ENCODE measurements at regions not wholly inside any gene's neighbourhood (a gene's known extent, or its start where the extent isn't known, plus 50 kb on each side); places are given as distances from the start of the nearest gene placed in this dataset.

GRCh38 chr3:31075876-31076275 lies 181.4 kb upstream of the GADL1 start:
- Histone ChIP-seq H3K27me3 (ENCODE audit: control insufficient read depth, insufficient read depth, low read length) (no peaks in the 10 kb centered on the region), H3K36me3 (ENCODE audit: control insufficient read depth, insufficient read depth, low read length) (no peaks in the 10 kb centered on the region), H3K27ac (ENCODE audit: low read length) (no peak overlapping the region), H3K4me1 (ENCODE audit: control insufficient read depth, insufficient read depth, low read length) (no peaks in the 10 kb centered on the region), H3K4me3 (ENCODE audit: low read length) (no peak overlapping the region), H3K9me3 (ENCODE audit: control insufficient read depth, insufficient read depth, low read length) (peaks cover 4% of the 10 kb centered on the region)
- no peak for TF ChIP-seq CTCF (IDR thresholded peaks at IDR 0.05)
- Mint-ChIP-seq H3K36me3 (no peaks in the 10 kb centered on the region), H3K27ac (no peak overlapping the region), H3K27me3 (ENCODE audit: low read depth in 2 of 2) (peaks cover 2 to 7% of the 10 kb centered on the region in 2 donors), H3K4me3 (no peak overlapping the region), H3K4me1 (no peaks in the 10 kb centered on the region), H3K9me3 (peaks cover 0 to 5% of the 10 kb centered on the region in 2 donors)
- WGBS (ENCODE audit: insufficient coverage) = 78% methylated on average over 6 of the region's 6 CpGs
- no peak for ATAC-seq
- no peak for DNase-seq
- intact Hi-C loops (cut with micrococcal nuclease) = no loop called here

- intact Hi-C loops (cut with micrococcal nuclease) = no loop called here
- Mint-ChIP-seq H3K27me3 (ENCODE audit: low read depth in 2 of 2) (peaks cover 2 to 7% of the 10 kb centered on the region in 2 donors), H3K36me3 (no peaks in the 10 kb centered on the region), H3K4me1 (no peaks in the 10 kb centered on the region), H3K27ac (no peak overlapping the region), H3K9me3 (peaks cover 0 to 2% of the 10 kb centered on the region in 2 donors), H3K4me3 (no peak overlapping the region)
- ATAC-seq (no peak), DNase-seq (no peak)
- no peaks in the 10 kb centered on the region for H3K36me3 ChIP-seq (ENCODE audit: control insufficient read depth, insufficient read depth, low read length)
- peaks cover 4% of the 10 kb centered on the region for H3K9me3 ChIP-seq (ENCODE audit: control insufficient read depth, insufficient read depth, low read length)
- TF ChIP-seq CTCF (IDR thresholded peaks at IDR 0.05) = no peak
- H3K27me3 ChIP-seq (ENCODE audit: control insufficient read depth, insufficient read depth, low read length) = no peaks in the 10 kb centered on the region
- no peak overlapping the region for H3K4me3 ChIP-seq (ENCODE audit: low read length)
- H3K27ac ChIP-seq (ENCODE audit: low read length) = no peak overlapping the region
- H3K4me1 ChIP-seq (ENCODE audit: control insufficient read depth, insufficient read depth, low read length) = no peaks in the 10 kb centered on the region
- WGBS (ENCODE audit: insufficient coverage) = 43% methylated on average over 3 of the region's 3 CpGs
These were observed 182.7 kb upstream of the GADL1 start for GRCh38 chr3:31077021-31077601.

- no peak for TF ChIP-seq CTCF (IDR thresholded peaks at IDR 0.05)
- no peak overlapping the region for H3K27ac ChIP-seq (ENCODE audit: low read length)
- Mint-ChIP-seq H3K4me1 (no peaks in the 10 kb centered on the region), H3K9me3 (peaks cover 0 to 2% of the 10 kb centered on the region in 2 donors), H3K4me3 (no peak overlapping the region), H3K27ac (no peak overlapping the region), H3K36me3 (no peaks in the 10 kb centered on the region), H3K27me3 (ENCODE audit: low read depth in 2 of 2) (peaks cover 2 to 7% of the 10 kb centered on the region in 2 donors)
- no peak for DNase-seq
- 92% methylated on average over 1 of the region's 1 CpG for WGBS (ENCODE audit: insufficient coverage)
- no peak for ATAC-seq
- no peaks in the 10 kb centered on the region for H3K36me3 ChIP-seq (ENCODE audit: control insufficient read depth, insufficient read depth, low read length)
- H3K4me1 ChIP-seq (ENCODE audit: control insufficient read depth, insufficient read depth, low read length) = no peaks in the 10 kb centered on the region
- H3K27me3 ChIP-seq (ENCODE audit: control insufficient read depth, insufficient read depth, low read length) = no peaks in the 10 kb centered on the region
- no peak overlapping the region for H3K4me3 ChIP-seq (ENCODE audit: low read length)
- intact Hi-C loops (cut with micrococcal nuclease) = no loop called here
- no peaks in the 10 kb centered on the region for H3K9me3 ChIP-seq (ENCODE audit: control insufficient read depth, insufficient read depth, low read length)
These were observed 183.4 kb upstream of the GADL1 start for GRCh38 chr3:31077826-31078225.

- Mint-ChIP-seq H3K4me1 (no peaks in the 10 kb centered on the region), H3K36me3 (no peaks in the 10 kb centered on the region), H3K9me3 (no peaks in the 10 kb centered on the region), H3K27me3 (ENCODE audit: low read depth in 2 of 2) (peaks cover 2 to 7% of the 10 kb centered on the region in 2 donors), H3K27ac (no peak overlapping the region), H3K4me3 (no peak overlapping the region)
- DNase-seq (no peak), ATAC-seq (no peak)
- intact Hi-C loops (cut with micrococcal nuclease) = no loop called here
- Histone ChIP-seq H3K9me3 (ENCODE audit: control insufficient read depth, insufficient read depth, low read length) (no peaks in the 10 kb centered on the region), H3K27me3 (ENCODE audit: control insufficient read depth, insufficient read depth, low read length) (no peaks in the 10 kb centered on the region), H3K4me3 (ENCODE audit: low read length) (no peak overlapping the region), H3K36me3 (ENCODE audit: control insufficient read depth, insufficient read depth, low read length) (no peaks in the 10 kb centered on the region), H3K27ac (ENCODE audit: low read length) (no peak overlapping the region), H3K4me1 (ENCODE audit: control insufficient read depth, insufficient read depth, low read length) (no peaks in the 10 kb centered on the region)
- WGBS (ENCODE audit: insufficient coverage) = 100% methylated on average over 2 of the region's 4 CpGs
- no peak for TF ChIP-seq CTCF (IDR thresholded peaks at IDR 0.05)
These were observed 185.2 kb upstream of the GADL1 start for GRCh38 chr3:31079689-31080088.
